Neural cell (in vitro differentiated cells): ENCODE measurements at regions not wholly inside any gene's neighbourhood (a gene's known extent, or its start where the extent isn't known, plus 50 kb on each side); places are given as distances from the start of the nearest gene placed in this dataset.

Source experiments
- CTCF ChIP-seq: fragments of 450-650 bp; IDR thresholded peaks from 2 replicates; pipeline ENCODE4 v1.5.1; 2014; ENCODE audit warnings: antibody characterized with exemption, mild to moderate bottlenecking, moderate library complexity; ENCODE audit not compliant: poor library complexity, severe bottlenecking
- EZH2 ChIP-seq: fragments of 200-600, 300-800 bp; shearing (Covaris generic), sonication (generic); IDR thresholded peaks from 2 replicates; pipeline ENCODE4 v1.6.1; 2014; ENCODE audit warnings: antibody characterized with exemption, low read length, borderline replicate concordance, mild to moderate bottlenecking; ENCODE audit not compliant: insufficient read depth, poor library complexity, severe bottlenecking

DNA sequence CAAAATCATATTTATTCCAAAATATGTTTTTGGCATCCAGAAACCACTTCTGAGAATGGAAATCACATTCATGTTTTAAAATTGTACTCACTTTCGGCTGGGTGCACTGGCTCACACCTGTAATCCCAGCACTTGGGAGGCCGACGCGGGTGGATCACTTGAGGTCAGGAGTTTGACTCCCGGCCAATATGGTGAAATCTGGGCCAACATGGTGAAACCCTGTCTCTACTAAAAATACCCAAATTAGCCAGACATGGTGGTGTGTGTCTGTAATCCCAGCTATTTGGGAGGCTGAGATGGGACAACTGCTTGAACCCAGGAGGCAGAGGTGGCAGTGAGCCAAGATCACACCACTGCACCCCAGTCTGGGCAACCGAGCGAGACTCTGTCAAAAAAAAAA lies 580.7 kb downstream of the MAFB start:
- TF ChIP-seq CTCF (no peak), EZH2 (no peak)
